GM18519 (cell line): ENCODE measurements at regions not wholly inside any gene's neighbourhood (a gene's known extent, or its start where the extent isn't known, plus 50 kb on each side); places are given as distances from the start of the nearest gene placed in this dataset.

Source experiments
- ATAC-seq: cut with Tn5 transposase; IDR thresholded peaks from one replicate; pipeline ENCODE4 v1.9.1; 2021; ENCODE audit warnings: mild to moderate bottlenecking, moderate library complexity; ENCODE audit not compliant: unreplicated experiment, low FRiP score

DNA sequence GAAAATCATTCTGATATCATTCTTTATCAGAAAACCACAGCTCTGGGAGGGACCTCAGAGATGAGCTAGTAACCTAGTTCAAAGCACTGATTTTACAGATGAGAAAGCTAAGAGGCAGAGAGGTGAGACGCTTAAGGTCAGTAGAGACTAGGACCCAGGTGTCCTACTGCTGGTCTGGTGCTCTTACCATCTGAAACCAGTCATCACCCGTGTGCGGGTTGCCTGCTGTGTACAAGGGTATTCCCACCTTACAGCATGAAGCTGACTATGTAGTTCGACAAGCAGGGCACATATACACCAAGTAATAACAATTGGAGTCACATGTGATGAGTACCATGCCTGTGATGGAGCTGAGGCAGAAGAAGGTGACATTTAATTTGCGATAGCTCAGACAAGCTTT is 133.7 kb downstream of the ADAMTS15 start:
- ATAC-seq = no peak

DNA sequence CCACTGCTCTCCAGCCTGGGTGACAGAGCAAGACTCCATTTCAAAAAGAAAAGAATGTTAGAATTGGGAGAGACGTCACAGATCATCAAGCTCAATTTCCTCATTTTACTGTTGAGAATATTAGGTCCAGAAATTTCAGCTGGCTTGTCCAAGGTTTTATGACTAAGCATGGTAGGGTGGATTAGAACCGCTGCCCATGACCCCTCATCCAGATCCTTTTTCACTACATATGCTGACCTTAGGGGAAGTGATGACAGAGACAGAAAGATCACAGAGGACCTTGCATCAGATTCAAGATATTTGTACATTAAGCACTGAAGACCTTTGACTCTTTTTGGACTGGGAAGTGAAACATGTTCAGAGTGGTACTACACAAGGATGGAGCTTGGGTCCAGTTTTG is 134.5 kb downstream of the ADAMTS15 start:
- no peak for ATAC-seq

DNA sequence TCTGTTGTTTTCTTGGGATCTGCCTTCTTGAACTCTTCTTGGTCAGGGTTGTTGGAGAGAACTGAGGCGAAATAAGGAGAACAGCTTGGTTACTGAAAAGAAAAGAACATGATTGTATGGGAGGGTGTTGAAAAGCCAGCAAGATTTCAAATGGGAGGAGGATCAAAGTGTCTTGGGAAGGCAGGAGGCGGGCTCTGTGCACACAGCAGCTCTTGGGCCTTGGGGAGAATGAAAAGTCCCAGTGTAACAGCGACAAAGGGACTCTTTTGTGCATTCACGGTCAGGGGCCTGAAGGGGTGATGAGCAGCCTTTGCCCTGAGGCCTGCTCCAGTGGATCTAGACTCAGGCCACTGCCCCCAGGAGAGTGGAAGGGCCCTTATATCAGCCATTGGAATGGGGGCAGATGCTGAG is 135.4 kb downstream of the ADAMTS15 start:
- no peak for ATAC-seq

DNA sequence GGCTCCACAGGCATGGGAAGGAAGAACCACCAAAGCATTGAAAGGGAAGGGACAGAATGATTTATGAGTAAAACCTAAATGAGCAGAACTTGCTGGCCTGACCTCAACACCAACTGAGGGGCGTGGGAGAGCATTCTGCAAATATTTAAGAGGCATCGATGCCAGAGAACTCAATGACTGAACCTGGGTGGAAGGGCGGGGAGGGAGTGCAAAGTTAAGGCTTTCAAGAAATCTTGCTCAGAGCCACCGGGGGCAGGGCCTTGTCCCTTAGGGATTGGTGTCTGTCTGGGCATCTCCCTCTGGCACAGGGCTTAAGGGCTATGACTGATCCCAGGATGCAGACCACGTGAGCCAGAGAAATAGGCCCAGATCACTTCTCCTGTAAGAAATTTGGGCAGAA is 137.1 kb downstream of the ADAMTS15 start:
- ATAC-seq = no peak

DNA sequence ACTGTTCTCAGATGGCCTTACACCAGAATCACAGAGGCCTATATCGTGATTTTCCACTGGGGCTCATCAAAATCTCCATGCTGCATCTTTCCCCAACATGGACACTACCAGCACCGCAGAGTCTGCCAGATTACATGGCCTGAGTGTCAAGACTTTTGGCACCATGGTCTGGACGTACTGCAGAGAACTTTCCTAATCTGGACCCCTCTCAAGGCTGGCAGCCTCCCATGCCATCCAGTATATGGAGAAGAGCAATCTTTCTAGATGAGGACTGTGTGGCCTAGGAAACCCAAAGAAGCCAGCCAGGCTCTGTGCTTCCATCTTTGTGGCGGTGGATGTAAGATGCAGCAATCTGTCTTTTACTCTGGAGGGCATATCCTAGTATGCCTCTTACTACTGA is 139.2 kb downstream of the ADAMTS15 start:
- no peak for ATAC-seq

DNA sequence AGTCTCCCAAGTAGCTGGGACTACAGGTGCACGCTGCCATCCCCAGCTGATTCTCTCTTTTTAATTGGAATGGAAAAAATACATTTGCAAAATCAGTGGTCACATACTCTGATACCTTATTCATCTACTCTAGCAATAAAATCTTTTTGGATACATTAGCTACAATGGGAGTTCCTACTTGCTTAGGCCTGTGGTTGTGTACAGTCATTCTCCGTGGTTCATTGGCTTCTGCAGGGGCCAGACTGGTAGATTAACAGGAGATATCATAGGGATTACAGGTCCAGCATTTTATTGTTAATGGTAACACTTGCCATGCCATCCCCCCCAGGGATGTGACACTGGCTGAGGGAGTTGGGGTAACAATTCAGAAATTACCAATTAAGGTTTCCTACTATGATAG is 140.0 kb downstream of the ADAMTS15 start:
- no peak for ATAC-seq

DNA sequence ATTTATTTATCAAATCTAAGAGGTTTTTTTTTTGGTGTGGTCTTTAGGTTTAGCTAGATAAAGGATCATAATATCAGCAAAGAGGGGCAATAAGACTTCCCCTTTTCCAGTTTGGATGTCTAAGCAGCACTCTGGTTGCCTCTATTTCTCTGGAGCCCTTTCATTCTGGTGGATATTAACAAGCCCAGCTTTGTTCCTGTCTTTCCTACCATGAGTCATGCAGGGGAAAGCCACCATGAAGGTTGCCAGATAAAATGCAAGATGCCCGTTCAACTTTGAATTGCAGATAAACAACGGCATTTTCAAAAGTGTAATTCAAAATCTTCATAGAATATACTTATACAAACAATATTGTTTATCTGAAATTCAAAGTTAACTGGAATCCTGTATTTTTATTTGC is 143.6 kb downstream of the ADAMTS15 start:
- no peak for ATAC-seq

DNA sequence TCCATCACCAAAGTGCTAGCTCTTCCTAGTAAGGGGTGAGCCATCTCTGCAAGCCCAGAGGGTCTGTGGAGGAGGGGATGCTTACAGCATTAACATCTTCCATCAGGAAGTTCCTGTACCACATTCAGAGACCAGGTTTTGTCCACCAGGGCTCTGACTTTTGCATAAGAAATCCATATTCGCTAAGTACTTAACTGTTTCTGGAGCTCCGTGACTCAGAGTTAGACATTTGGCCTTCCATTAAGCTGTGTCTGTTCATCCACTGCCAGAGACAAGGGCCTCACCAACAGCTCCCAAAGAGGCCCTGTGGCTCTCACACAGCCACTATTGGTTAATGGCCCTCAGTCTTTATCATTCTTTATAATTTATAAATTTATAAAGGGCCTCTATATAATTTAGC is 144.6 kb downstream of the ADAMTS15 start:
- ATAC-seq = no peak

DNA sequence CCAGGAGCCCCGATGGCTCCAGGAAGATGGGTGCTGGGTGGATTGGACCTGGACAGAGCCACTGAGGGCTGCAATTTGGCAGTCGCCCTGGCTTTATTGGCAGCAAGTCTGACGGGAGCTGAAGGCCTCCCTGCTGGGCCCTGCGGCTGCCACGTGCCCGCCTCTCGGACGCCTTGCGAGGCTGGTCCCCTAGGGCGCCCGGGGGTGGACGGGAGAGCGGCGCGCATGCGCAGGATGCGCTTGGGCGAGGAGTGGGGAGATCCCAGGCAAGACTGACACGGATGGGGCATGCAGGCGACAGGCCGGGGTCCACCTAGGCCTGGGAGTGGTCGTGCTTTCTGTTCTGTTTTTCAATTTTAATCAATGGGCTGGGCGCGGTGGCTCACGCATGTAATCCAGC is 150.0 kb downstream of the ADAMTS15 start:
- no peak for ATAC-seq

DNA sequence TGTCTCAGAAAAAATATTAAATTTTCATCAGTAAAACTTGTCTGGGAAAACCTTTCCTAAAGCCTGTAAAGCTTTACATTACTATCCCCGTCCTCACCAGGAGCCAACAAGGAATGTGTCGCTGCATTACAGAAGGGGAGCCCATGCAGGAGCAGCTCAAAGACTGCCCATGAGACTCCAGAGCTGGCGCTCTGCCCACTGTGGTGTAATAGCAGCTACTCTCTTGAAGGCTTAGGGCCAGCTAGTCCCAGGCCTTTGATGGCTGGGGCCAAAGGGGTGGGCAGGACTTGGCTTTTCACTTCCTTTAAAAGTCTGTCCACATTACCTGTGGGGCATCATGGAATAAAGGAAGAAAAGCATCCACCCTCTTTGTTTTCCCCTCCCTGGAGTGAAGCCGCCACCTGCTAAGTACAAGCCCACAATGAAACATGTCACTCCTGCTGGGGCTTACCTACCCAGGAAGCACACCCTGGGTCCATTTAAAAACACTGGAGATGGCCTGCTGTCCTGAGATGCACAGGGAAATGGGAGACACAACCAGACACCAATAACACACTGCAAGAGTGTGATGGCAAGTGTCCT is 150.7 kb downstream of the ADAMTS15 start:
- no peak for ATAC-seq

DNA sequence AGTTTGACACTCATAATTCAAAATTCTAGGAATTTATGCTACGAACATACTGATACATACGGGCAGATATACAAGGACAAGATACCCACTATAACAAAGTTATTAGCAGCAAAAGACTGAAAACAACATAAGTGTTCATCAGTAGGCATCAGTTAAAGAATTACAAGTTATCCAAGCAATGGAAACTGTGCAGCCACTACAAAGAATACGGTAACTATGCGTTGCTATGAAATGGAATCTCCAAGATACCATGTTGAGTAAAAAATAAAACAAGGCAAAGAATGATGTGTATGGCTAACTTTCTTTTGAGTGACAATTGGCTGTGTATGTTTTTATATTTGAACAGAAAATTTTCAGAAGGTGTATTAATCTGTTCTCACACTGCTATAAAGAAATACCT is 151.7 kb downstream of the ADAMTS15 start:
- no peak for ATAC-seq

DNA sequence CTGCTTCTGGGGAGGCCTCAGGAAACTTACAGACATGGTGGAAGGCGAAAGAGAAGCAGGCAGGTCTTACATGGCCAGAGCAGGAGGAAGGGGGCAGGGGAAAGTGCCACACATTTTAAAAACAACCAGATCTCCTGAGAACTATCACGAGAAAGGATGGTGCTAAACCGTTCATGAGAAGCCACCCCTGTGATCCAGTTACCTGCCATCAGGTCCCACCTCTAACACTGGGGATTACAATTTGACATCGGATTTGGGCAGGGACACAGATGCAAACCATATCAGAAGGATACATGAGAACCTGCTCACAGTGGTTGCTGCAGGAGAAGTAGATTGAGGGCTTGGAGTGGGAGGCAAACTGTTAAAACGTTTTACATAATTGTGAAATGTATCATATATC is 152.2 kb downstream of the ADAMTS15 start:
- ATAC-seq = no peak

DNA sequence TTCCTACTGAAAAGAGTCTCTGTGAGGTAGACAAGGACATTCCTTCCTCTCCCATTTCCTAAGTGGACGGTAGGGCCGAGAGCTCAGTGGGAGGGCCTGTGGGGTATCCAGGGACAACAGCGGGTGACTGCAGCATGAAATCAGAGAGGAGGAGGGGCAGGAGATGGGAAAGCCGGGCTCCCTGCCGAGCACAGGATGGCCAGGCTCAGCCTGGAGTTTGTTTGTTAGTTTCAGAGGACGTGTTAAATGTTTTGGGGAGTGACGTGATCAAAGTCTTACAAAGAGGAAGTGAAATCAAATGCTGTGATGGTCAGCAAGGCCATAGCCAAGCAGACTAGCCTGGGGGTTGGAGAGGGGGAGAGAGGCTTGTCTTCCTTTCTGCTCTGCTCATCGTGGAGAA is 152.7 kb downstream of the ADAMTS15 start:
- ATAC-seq = no peak

DNA sequence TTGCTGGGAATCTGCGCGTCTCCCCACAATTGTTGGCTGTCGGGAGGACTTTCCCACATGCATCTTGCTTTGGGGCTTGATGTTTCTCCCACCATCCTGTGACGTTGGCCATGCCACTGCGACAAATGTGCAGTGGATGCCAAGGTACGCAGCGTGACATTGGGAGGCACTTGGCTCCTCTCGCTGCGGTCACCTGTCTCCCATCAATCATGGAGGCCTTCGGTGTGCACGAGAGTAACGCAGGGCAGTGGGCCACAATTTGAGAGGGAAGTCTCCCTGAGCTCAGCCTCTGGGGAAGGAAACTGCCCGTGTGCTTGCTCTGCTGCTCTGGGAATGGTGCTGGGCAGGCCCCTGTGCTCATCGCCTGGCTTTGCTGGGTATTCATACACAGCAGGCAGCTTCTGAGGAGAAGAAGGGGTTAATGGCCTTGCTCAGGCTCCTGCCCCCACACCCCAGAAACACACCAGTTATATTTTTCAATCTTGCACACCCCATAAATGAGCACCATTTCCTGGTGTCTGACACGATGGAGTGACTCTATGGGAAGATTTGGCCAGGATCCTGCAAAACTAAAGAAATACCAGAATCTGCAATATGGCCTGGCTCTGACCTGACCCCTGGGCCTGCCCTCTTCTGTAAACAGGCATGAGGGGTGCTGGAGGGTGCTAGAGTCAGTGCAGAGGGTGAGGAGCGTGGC is 153.5 kb downstream of the ADAMTS15 start:
- ATAC-seq = no peak

DNA sequence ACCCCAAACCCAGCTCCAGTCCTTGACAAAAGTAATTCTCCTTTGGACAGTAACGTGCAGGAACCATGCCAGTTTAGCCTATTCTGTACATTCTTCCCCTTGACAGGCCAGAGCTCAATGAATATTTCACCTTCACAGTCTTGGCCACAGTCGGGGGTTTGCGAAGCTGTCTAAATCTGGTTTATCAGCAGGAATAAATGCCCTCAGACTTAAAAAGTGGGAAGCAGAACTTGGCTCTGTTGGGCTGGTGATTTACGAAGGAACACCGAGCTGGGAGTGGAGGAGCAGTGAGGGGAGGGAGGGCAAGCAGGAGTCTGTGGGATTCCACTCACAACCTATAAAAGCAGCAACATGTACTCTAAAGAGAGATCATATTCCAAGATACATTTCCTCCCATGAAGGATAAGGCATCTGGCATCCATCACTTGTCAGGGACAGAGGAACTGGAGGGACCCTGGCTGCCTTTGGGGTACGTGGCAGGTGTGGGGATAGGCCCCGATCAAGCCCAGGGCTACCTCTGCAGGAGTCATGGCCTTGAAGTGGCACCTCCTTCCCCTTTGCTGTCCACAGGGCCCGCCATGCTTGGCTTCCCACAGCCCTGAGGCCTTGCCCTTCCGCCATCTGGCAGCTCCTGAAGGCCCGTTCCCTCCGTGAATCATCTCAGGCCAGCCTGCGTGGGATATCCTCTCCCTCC is 154.3 kb downstream of the ADAMTS15 start:
- ATAC-seq = no peak

DNA sequence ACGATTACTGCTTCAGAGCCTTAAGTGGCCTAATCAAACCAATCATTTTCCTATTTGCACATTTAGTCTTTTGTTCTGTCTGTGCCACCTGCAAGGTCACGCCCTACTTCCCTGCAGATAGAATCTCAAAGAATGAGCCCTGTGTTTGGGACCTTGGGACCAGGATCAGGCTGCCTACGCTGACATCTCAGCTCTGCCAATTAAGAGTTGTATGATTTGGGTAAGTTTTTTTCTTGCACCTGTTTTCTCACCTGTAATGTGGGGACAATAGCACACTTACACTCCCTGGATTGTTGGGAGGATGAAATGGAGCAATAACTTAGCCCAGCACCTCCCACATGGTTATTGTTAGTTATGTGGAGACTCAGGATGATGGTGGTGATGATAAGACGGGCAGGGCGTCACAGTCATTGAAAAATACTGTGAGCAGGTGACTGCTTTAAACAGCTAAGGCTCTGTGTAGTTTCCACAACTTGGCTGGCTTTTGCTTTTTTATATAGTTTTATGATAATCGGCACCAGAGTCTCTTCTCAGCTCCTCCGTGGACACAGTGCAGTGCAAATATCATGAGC is 155.0 kb downstream of the ADAMTS15 start:
- no peak for ATAC-seq

DNA sequence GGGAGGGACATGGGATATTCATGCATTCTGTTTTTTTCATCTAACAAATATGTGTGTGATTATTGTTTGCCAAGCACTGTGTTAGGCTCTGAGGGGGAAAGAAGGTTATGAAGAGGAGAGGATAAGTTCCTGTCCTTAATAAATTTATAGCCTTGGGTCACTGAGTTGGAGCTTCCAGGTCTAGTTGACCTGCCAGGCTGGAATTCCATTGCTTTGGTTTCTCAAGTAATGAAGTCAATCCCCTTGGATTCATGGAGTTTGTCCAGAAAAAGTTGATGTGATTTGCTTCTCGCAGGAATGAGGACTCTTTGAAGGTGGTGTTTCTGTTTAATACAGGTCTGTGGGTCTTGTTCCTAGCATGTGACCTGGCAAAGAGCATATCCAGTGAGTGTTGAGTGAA is 156.2 kb downstream of the ADAMTS15 start:
- no peak for ATAC-seq

DNA sequence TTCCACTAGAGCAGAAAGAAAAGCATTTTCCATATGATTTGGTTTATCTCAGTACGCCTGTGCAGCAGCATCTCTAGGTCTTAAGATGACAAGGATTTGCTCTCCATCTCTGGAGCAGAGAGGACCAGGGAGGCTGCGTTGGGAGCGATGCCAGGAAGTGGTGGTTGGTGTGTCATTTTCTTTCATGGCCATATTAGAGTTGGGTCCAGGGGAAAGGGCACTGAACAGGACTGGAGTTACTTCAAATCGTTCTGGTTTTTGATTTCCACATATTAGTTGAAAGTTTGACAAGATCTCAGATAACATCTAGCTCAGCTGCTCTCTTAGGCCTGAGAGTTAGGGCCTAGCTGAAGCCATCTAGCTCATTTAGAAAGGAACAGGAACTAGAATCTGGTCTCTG is 157.7 kb downstream of the ADAMTS15 start:
- no peak for ATAC-seq

DNA sequence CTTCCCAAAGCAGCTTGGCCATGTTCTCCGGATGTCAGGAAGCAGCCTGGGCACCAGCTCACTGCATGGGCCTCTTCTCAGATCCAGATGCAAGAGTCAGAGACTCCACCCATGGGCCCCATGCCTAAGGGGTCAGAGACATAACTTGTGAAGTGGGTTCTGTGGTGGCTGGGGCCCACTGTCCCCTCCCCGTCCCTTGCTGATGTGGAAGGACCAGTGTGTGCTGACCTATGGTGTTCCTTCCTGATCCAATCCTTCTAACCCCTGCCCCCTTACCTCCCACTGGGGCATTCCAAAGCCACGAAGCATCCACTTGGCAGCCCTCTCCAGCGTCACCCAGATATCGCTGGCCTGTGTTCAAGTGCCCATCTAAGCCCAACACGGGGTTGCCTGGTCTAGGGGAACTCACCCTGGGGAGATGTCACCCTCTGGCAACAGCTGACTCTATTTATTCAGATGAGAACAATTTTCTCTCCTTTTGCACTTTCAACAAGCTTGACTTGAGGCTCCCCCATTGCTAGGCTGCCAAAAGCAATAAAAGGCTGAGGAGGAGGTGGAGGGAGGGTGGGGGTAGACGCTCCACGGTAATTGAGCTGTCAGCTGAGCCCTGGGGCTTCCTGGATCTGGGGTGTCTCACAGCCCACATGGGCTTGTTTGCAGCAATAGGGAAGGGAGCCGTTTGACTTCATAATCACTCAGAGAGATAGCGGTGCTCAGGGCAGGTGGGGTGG is 158.5 kb downstream of the ADAMTS15 start:
- no peak for ATAC-seq

DNA sequence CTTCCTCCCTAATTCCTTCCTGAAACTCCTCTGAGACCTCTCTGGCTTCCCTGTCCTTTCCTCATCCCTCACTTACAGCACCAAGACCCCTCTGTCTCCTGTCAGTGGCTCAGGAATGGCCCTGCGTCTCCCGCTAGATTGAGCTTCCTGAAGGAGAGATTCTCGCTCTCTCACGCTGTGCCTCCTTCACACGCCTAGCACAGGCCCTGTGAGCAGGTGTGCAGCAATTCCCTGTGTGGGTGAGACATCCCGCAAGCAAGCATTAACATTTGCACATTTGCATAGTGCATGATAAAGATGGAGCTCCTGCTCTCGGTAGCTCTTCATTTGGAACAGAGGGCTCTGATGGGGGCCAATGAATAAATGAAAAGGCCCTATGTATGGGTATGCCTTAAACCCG is 159.8 kb downstream of the ADAMTS15 start:
- no peak for ATAC-seq
